Peyer's patch (tissue), 4 donors: ENCODE measurements at regions not wholly inside any gene's neighbourhood (a gene's known extent, or its start where the extent isn't known, plus 50 kb on each side); places are given as distances from the start of the nearest gene placed in this dataset.

Experiments
- POLR2A ChIP-seq, 2 donors: fragments of 450-650 bp; IDR thresholded peaks; one replicate each; pipeline ENCODE4 v1.5.1; 2017; ENCODE audit warnings: antibody characterized with exemption in 2 of 2, mild to moderate bottlenecking in 2 of 2, moderate library complexity in 2 of 2
- TF ChIP-seq, protein P1 (sequence below), 6 experiments: fragments of 450-650 bp in 4 of 6; fragments of 200-600 bp in 2 of 6; sonication (generic) in 1 of 6; IDR thresholded peaks; one replicate each; pipeline ENCODE4 v1.5.1; 2017 to 2019; ENCODE audit warnings: antibody characterized with exemption in 6 of 6, mild to moderate bottlenecking in 3 of 6, moderate library complexity in 1 of 6

DNA sequence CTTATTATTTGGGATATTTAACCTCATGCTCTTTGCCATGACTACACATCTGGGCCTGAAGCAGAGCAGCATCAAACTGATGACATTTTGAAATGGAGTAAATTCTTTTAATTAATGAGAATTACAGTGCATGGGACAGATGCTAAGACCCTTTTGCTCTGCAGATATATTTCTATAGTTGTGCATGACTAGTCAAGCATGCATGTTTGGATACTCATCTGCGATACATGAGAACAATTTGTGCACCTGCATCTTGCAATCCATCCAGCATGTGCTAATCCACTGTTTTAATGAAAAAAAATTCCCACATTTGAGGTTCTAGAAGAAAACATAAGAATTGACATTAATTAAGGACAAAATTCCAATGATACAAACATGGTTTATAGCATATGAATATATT, 1047.6 kb upstream of the ACO1 start:
- TF ChIP-seq, protein P1, sequence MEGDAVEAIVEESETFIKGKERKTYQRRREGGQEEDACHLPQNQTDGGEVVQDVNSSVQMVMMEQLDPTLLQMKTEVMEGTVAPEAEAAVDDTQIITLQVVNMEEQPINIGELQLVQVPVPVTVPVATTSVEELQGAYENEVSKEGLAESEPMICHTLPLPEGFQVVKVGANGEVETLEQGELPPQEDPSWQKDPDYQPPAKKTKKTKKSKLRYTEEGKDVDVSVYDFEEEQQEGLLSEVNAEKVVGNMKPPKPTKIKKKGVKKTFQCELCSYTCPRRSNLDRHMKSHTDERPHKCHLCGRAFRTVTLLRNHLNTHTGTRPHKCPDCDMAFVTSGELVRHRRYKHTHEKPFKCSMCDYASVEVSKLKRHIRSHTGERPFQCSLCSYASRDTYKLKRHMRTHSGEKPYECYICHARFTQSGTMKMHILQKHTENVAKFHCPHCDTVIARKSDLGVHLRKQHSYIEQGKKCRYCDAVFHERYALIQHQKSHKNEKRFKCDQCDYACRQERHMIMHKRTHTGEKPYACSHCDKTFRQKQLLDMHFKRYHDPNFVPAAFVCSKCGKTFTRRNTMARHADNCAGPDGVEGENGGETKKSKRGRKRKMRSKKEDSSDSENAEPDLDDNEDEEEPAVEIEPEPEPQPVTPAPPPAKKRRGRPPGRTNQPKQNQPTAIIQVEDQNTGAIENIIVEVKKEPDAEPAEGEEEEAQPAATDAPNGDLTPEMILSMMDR (IDR thresholded peaks at IDR 0.05): no peak
- TF ChIP-seq POLR2A (IDR thresholded peaks at IDR 0.05): no peak
